Peyer's patch (tissue), 4 donors: ENCODE measurements at regions not wholly inside any gene's neighbourhood (a gene's known extent, or its start where the extent isn't known, plus 50 kb on each side); places are given as distances from the start of the nearest gene placed in this dataset.

Experiments
- DNase-seq, 3 donors: peaks; one replicate each; pipeline ENCODE4 v3.0.0-alpha.2; 2017 to 2019
- H3K27ac ChIP-seq, 4 donors: fragments of 200-600 bp; sonication (generic); one replicate each; pipeline ENCODE4 v1.5.1; 2016 to 2019
- H3K27me3 ChIP-seq, 2 donors: fragments of 200-600 bp; sonication (generic); one replicate each; pipeline ENCODE4 v1.5.1; 2019
- H3K36me3 ChIP-seq, 3 donors: fragments of 200-600 bp; sonication (generic); one replicate each; pipeline ENCODE4 v1.5.1; 2016 to 2019
- H3K4me1 ChIP-seq, 4 donors: fragments of 200-600 bp; sonication (generic); one replicate each; pipeline ENCODE4 v1.5.1; 2016 to 2019
- H3K4me3 ChIP-seq, 4 donors: fragments of 200-600 bp; sonication (generic); 1 replicate in 3 of 4; 2 replicates in 1 of 4; pipeline ENCODE4 v1.5.1; 2016 to 2019; ENCODE audit warnings: mild to moderate bottlenecking in 1 of 4
- H3K9me3 ChIP-seq, 4 donors: fragments of 200-600 bp; sonication (generic); one replicate each; pipeline ENCODE4 v1.5.1; 2016 to 2019; ENCODE audit warnings: mild to moderate bottlenecking in 1 of 4
- POLR2A ChIP-seq, 2 donors: fragments of 450-650 bp; IDR thresholded peaks; one replicate each; pipeline ENCODE4 v1.5.1; 2017; ENCODE audit warnings: antibody characterized with exemption in 2 of 2, mild to moderate bottlenecking in 2 of 2, moderate library complexity in 2 of 2
- TF ChIP-seq, protein P1 (sequence below), 6 experiments: fragments of 450-650 bp in 4 of 6; fragments of 200-600 bp in 2 of 6; sonication (generic) in 1 of 6; IDR thresholded peaks; one replicate each; pipeline ENCODE4 v1.5.1; 2017 to 2019; ENCODE audit warnings: antibody characterized with exemption in 6 of 6, mild to moderate bottlenecking in 3 of 6, moderate library complexity in 1 of 6

DNA sequence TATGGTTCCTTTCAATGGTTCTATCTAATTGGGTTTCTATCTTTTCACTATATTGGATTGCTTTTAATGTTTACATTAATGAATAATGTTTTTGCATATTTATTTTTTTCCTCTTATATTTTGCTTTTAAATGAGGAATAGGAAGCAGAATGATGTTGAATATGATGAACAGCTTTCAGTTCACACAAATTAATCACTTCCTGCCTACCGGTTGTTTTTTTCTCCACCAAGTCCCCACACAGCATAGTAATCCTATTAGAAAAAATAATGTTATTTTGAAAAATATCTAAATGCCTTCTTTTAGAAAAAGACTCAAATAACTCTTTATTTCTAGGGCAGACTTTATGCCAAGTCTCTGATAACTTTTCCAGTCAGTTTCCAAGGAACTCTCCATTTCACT lies 184.9 kb upstream of the MIR17HG start:
- TF ChIP-seq, protein P1, sequence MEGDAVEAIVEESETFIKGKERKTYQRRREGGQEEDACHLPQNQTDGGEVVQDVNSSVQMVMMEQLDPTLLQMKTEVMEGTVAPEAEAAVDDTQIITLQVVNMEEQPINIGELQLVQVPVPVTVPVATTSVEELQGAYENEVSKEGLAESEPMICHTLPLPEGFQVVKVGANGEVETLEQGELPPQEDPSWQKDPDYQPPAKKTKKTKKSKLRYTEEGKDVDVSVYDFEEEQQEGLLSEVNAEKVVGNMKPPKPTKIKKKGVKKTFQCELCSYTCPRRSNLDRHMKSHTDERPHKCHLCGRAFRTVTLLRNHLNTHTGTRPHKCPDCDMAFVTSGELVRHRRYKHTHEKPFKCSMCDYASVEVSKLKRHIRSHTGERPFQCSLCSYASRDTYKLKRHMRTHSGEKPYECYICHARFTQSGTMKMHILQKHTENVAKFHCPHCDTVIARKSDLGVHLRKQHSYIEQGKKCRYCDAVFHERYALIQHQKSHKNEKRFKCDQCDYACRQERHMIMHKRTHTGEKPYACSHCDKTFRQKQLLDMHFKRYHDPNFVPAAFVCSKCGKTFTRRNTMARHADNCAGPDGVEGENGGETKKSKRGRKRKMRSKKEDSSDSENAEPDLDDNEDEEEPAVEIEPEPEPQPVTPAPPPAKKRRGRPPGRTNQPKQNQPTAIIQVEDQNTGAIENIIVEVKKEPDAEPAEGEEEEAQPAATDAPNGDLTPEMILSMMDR (IDR thresholded peaks at IDR 0.05), result no peak
- H3K36me3 ChIP-seq, result no peaks in the 10 kb centered on the region
- DNase-seq, result no peak
- no peak overlapping the region for H3K4me3 ChIP-seq
- no peak overlapping the region for H3K27ac ChIP-seq
- H3K4me1 ChIP-seq, result no peaks in the 10 kb centered on the region
- H3K27me3 ChIP-seq, result no peaks in the 10 kb centered on the region
- no peaks in the 10 kb centered on the region for H3K9me3 ChIP-seq

DNA sequence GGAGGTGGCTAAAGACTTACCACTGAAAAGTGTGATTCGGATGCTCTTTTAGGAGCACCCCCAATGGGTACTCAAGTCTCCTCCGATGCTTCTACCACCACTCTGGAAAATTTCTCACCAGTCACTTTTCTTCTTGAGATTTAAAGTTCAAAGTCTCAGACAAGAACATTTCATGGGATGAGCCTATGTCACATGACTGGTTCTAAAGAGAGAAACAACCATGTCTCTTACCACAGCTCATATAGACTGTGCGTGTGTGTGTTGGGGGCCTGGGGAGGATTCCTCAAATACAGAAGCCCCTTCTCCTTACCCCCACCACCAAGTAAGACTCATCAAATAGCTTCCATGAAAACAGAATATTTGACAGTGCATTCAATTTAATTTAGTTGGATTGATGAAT lies 181.7 kb upstream of the MIR17HG start:
- Histone ChIP-seq H3K27me3 (no peaks in the 10 kb centered on the region), H3K9me3 (no peaks in the 10 kb centered on the region), H3K36me3 (no peaks in the 10 kb centered on the region), H3K4me1 (no peaks in the 10 kb centered on the region), H3K27ac (no peak overlapping the region), H3K4me3 (no peak overlapping the region)
- DNase-seq, result no peak
- TF ChIP-seq, protein P1 (IDR thresholded peaks at IDR 0.05), result no peak
- TF ChIP-seq POLR2A (IDR thresholded peaks at IDR 0.05), result no peak

GRCh38 chr13:91166714-91167511 lies 180.6 kb upstream of the MIR17HG start:
- DNase-seq, result no peak
- H3K4me3 ChIP-seq, result no peak overlapping the region
- TF ChIP-seq POLR2A (IDR thresholded peaks at IDR 0.05), result no peak
- TF ChIP-seq, protein P1 (IDR thresholded peaks at IDR 0.05), result no peak

DNA sequence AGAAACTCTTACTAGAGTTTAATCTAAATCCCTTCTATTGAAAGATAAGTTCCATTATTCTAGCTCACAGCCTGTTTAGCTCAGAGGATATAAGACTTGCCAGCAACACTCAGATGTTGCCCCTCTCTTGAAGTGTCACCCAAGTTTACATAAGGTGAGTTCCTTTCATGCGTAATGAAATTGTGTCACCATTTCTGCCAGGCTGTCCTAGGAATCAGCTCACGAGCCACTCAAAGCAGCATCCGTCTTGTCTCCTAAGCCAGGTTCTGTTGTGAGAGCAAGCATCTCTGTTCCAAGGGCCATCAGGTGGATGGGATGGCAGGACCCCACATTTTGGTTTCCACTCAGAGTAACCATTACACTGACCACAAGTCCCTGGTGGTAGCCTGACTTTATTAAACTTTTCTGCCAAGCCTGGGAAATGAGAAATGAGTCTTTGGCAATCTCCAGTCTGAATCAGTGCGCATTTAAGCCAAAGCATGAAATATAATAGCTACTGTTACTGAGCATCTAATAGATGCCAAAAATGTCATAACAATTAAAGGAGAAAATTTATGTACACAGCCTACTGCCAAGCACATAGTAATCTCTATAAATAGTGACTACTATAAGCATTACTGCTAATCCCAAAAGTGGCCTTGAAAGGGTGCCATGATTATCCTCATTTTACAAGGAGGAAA lies 179.6 kb upstream of the MIR17HG start:
- no peaks in the 10 kb centered on the region for H3K9me3 ChIP-seq
- no peaks in the 10 kb centered on the region for H3K36me3 ChIP-seq
- no peaks in the 10 kb centered on the region for H3K27me3 ChIP-seq
- no peak for DNase-seq
- H3K4me1 ChIP-seq, result no peaks in the 10 kb centered on the region
- TF ChIP-seq, protein P1 (IDR thresholded peaks at IDR 0.05), result no peak
- no peak for TF ChIP-seq POLR2A (IDR thresholded peaks at IDR 0.05)
- no peak overlapping the region for H3K27ac ChIP-seq
- H3K4me3 ChIP-seq, result no peak overlapping the region

More at GRCh38 chr13:91166714-91167511, 180.6 kb upstream of the MIR17HG start:
- Histone ChIP-seq H3K9me3 (no peaks in the 10 kb centered on the region), H3K27ac (no peak overlapping the region), H3K27me3 (no peaks in the 10 kb centered on the region), H3K4me1 (no peaks in the 10 kb centered on the region), H3K36me3 (no peaks in the 10 kb centered on the region)

- DNase-seq, result no peak
- TF ChIP-seq, protein P1 (IDR thresholded peaks at IDR 0.05), result no peak
- no peak for TF ChIP-seq POLR2A (IDR thresholded peaks at IDR 0.05)
- H3K9me3 ChIP-seq, result no peaks in the 10 kb centered on the region
- H3K4me1 ChIP-seq, result no peaks in the 10 kb centered on the region
- H3K27me3 ChIP-seq, result no peaks in the 10 kb centered on the region
- H3K36me3 ChIP-seq, result no peaks in the 10 kb centered on the region
- no peak overlapping the region for H3K4me3 ChIP-seq
- no peak overlapping the region for H3K27ac ChIP-seq
Observed at GRCh38 chr13:91168386-91168711, 179.1 kb upstream of the MIR17HG start.
